Fibroblast of the aortic adventitia (primary cell): ENCODE measurements at regions not wholly inside any gene's neighbourhood (a gene's known extent, or its start where the extent isn't known, plus 50 kb on each side); places are given as distances from the start of the nearest gene placed in this dataset.

Experiments used
- DNase-seq: peaks from one replicate; pipeline ENCODE4 v3.0.0-alpha.2; 2010; ENCODE audit warnings: low read depth
- H3K4me3 ChIP-seq: 2 replicates; pipeline ENCODE4 v1.5.1; 2011; ENCODE audit warnings: low read depth, mild to moderate bottlenecking, control low read depth, low read length, moderate library complexity
- CTCF ChIP-seq: IDR thresholded peaks from 2 replicates; pipeline ENCODE4 v1.5.1; 2011; ENCODE audit warnings: mild to moderate bottlenecking, low read length, control low read depth, inconsistent platforms; ENCODE audit not compliant: insufficient read depth

GRCh38 chr2:17287183-17287582, 231.1 kb downstream of the RAD51AP2 start:
- no peak for TF ChIP-seq CTCF
- DNase-seq = no peak
- H3K4me3 ChIP-seq = no peak overlapping the region

GRCh38 chr2:17282826-17283225, 235.4 kb downstream of the RAD51AP2 start:
- no peak for TF ChIP-seq CTCF
- no peak overlapping the region for H3K4me3 ChIP-seq
- no peak for DNase-seq

GRCh38 chr2:17282245-17282644, 236.0 kb downstream of the RAD51AP2 start:
- no peak for DNase-seq
- no peak overlapping the region for H3K4me3 ChIP-seq
- no peak for TF ChIP-seq CTCF

- TF ChIP-seq CTCF = no peak
- no peak overlapping the region for H3K4me3 ChIP-seq
- DNase-seq = no peak
Measured at GRCh38 chr2:17276220-17276619, 242.0 kb downstream of the RAD51AP2 start.

GRCh38 chr2:17272652-17273525, 245.4 kb downstream of the RAD51AP2 start:
- DNase-seq = no peak
- TF ChIP-seq CTCF = no peak
- H3K4me3 ChIP-seq = no peak overlapping the region

GRCh38 chr2:17272170-17272569, 246.1 kb downstream of the RAD51AP2 start:
- no peak for DNase-seq

More at GRCh38 chr2:17272170-17272569, 246.1 kb downstream of the RAD51AP2 start:
- no peak overlapping the region for H3K4me3 ChIP-seq
- TF ChIP-seq CTCF = no peak
